NB4 (cell line): ENCODE measurements at regions not wholly inside any gene's neighbourhood (a gene's known extent, or its start where the extent isn't known, plus 50 kb on each side); places are given as distances from the start of the nearest gene placed in this dataset.

Source experiments
- CTCF ChIP-seq: IDR thresholded peaks from one replicate; pipeline ENCODE4 v1.5.1; 2012; ENCODE audit warnings: low read depth, low read length
- POLR2A ChIP-seq: IDR thresholded peaks from 2 replicates; pipeline ENCODE4 v1.6.1; 2011; ENCODE audit warnings: mild to moderate bottlenecking; ENCODE audit not compliant: insufficient read length; ENCODE audit errors: extremely low read depth

- no peak for TF ChIP-seq CTCF
- no peak for TF ChIP-seq POLR2A
These were observed 173.9 kb upstream of the CDH2 start for GRCh38 chr18:28350821-28351220.
